ENCODE measurements at regions not wholly inside any gene's neighbourhood (a gene's known extent, or its start where the extent isn't known, plus 50 kb on each side); places are given as distances from the start of the nearest gene placed in this dataset.

DNA sequence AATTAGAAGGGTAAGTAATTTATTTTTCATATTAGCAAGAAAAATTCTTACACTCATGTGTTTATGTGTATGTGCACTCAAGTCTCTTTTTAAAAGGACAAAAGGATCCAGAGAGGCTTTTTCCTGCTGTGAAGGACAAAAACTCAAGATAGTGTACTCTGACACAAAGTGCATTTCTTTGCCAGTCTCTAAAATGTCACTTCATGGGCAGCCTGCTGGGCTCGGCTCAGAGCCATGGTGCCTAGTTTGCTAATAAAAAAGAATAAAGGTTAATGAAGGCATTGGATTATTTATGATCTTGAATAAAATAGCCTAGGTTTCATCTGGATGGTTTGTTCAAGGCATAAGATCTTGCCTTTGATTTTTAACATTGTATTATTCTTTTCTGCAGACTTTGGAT lies 989.0 kb downstream of the TBL1XR1 start:
- Histone ChIP-seq H3K4me3 (ENCODE audit: low read depth in 1 of 3, low read length in 3 of 3) (no peak overlapping the region), H3K27ac (ENCODE audit: low read depth in 1 of 3, low read length in 2 of 3) (no peak overlapping the region), H3K4me1 (ENCODE audit: control insufficient read depth in 3 of 3, insufficient read depth in 2 of 3, low read depth in 1 of 3, low read length in 2 of 3) (no peaks in the 10 kb centered on the region), H3K9me3 (ENCODE audit: control insufficient read depth in 2 of 2, insufficient read depth in 1 of 2, low read depth in 1 of 2, low read length in 1 of 2) (no peaks in the 10 kb centered on the region), H3K36me3 (ENCODE audit: control insufficient read depth in 3 of 3, insufficient read depth in 2 of 3, low read depth in 1 of 3, low read length in 3 of 3) (no peaks in the 10 kb centered on the region), H3K27me3 (ENCODE audit: control insufficient read depth in 3 of 3, insufficient read depth in 3 of 3, low read length in 3 of 3) (no peaks in the 10 kb centered on the region)
- DNase-seq: no peak
- WGBS, 3 donors: 48 to 67% (median 50%) methylated on average over 1 of the region's 1 CpG
- no peak for FAIRE-seq

DNA sequence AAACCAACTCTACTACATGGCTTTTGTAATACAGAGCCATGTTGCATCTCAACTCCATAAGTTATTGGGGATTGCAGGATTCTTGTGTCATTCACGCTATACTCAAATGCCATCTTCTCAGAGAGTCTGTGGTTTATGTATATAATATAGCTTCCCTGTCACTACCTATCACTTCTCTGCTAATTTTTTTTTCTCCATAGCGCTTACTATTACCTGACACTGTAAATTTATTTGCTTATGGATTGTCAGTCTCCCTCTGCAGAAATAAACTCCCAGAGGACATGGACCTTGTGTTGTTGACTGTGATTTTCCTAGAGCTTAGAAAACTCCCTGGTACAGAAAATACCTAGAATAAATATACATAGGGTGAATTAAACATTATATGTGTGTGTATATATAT lies 990.5 kb downstream of the TBL1XR1 start:
- no peak for FAIRE-seq
- 86 to 98% (median 92%) methylated on average over 2 of the region's 2 CpGs for WGBS, 3 donors
- no peaks in the 10 kb centered on the region for H3K9me3 ChIP-seq (ENCODE audit: control insufficient read depth in 2 of 2, insufficient read depth in 1 of 2, low read depth in 1 of 2, low read length in 1 of 2)

DNA sequence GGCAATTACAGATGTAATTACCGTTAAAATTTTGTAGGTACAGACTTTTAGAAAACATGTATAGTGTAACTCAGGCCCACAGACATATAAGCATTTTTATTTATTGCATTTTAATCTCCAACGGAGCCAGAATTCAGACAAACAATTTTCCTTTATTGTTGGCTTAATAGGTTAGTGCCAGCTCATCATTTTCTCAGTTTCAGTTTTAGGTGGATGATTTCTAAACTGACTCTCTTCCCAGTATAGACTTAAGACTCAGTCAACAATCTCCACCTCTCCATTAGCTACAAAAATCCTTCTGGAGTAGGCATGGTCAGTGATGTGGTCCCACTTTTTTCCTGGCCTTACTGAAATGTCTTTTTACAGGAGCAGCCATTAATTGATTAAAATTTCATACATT lies 994.6 kb downstream of the TBL1XR1 start:
- FAIRE-seq (no peak), DNase-seq (no peak)
- Histone ChIP-seq H3K4me3 (ENCODE audit: low read depth in 1 of 3, low read length in 3 of 3) (no peak overlapping the region), H3K27ac (ENCODE audit: low read depth in 1 of 3, low read length in 2 of 3) (no peak overlapping the region), H3K4me1 (ENCODE audit: control insufficient read depth in 3 of 3, insufficient read depth in 2 of 3, low read depth in 1 of 3, low read length in 2 of 3) (no peaks in the 10 kb centered on the region), H3K27me3 (ENCODE audit: control insufficient read depth in 3 of 3, insufficient read depth in 3 of 3, low read length in 3 of 3) (no peaks in the 10 kb centered on the region), H3K9me3 (ENCODE audit: control insufficient read depth in 2 of 2, insufficient read depth in 1 of 2, low read depth in 1 of 2, low read length in 1 of 2) (no peaks in the 10 kb centered on the region), H3K36me3 (ENCODE audit: control insufficient read depth in 3 of 3, insufficient read depth in 2 of 3, low read depth in 1 of 3, low read length in 3 of 3) (no peaks in the 10 kb centered on the region)
- 57 to 76% (median 62%) methylated on average over 2 of the region's 2 CpGs for WGBS, 3 donors

More for the DNA sequence above, 990.5 kb downstream of the TBL1XR1 start:
- no peaks in the 10 kb centered on the region for H3K4me1 ChIP-seq (ENCODE audit: control insufficient read depth in 3 of 3, insufficient read depth in 2 of 3, low read depth in 1 of 3, low read length in 2 of 3)
- no peak overlapping the region for H3K27ac ChIP-seq (ENCODE audit: low read depth in 1 of 3, low read length in 2 of 3)
- DNase-seq: no peak
- no peaks in the 10 kb centered on the region for H3K27me3 ChIP-seq (ENCODE audit: control insufficient read depth in 3 of 3, insufficient read depth in 3 of 3, low read length in 3 of 3)
- no peaks in the 10 kb centered on the region for H3K36me3 ChIP-seq (ENCODE audit: control insufficient read depth in 3 of 3, insufficient read depth in 2 of 3, low read depth in 1 of 3, low read length in 3 of 3)
- H3K4me3 ChIP-seq (ENCODE audit: low read depth in 1 of 3, low read length in 3 of 3): no peak overlapping the region

DNA sequence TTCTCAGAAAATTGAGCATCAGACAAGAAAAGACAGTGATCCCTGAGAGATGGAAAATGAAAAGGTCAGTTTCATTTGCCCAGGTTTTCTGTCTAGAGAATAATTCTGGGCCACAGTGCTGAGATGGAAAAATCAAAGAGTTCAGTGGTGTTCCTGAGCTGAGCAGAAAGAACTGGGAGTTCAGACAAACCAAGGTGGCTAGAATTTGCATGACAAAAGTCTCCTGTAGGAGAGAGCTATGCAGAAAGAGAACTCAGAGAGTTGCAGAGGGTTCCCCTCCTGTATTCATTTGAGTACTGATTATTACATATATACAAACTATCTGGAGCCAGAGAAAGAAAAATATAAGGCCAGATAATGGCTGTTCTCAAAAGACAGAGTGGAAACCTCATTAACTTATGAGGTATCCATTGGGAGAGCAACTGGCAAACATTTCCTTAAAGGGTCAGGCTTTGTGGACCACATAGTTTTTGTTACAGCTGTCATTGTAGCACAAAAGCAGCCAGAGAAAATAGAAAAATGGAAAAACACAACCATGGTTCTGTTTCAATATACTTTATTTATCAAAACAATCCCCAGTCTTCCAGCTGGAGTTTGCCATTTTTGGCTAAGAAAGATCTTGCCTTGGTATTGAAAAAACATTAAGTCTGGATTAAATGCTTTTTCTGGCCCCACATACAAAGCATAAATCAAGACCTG lies 1004.1 kb downstream of the TBL1XR1 start:
- H3K4me3 ChIP-seq (ENCODE audit: low read depth in 1 of 3, low read length in 3 of 3): no peak overlapping the region
- H3K27me3 ChIP-seq (ENCODE audit: control insufficient read depth in 3 of 3, insufficient read depth in 3 of 3, low read length in 3 of 3): no peaks in the 10 kb centered on the region
- no peak overlapping the region for H3K27ac ChIP-seq (ENCODE audit: low read depth in 1 of 3, low read length in 2 of 3)
- no peak for DNase-seq
- H3K9me3 ChIP-seq (ENCODE audit: control insufficient read depth in 2 of 2, insufficient read depth in 1 of 2, low read depth in 1 of 2, low read length in 1 of 2): peaks cover 0 to 9% of the 10 kb centered on the region in 2 donors
- no peak for FAIRE-seq
- no peaks in the 10 kb centered on the region for H3K4me1 ChIP-seq (ENCODE audit: control insufficient read depth in 3 of 3, insufficient read depth in 2 of 3, low read depth in 1 of 3, low read length in 2 of 3)
- H3K36me3 ChIP-seq (ENCODE audit: control insufficient read depth in 3 of 3, insufficient read depth in 2 of 3, low read depth in 1 of 3, low read length in 3 of 3): no peaks in the 10 kb centered on the region

DNA sequence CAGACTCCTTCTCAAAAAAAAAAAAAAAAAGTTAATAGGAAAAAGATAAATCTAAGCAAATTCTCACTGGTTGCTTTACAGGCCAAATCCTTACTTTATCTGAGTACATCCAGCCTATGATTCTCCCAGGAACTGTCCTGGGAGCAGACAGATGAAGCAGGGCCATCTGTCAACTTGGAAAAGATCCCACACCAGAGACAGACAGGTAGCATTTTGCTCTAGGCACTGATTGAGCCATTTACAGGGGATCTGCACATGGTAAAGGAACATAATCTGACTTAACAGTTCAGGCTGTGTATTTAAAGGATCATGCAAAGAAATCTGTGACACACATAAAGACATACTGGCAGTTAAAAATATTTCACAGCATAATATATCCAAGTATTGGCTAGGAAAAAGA lies 1006.5 kb downstream of the TBL1XR1 start:
- H3K27ac ChIP-seq (ENCODE audit: low read depth in 1 of 3, low read length in 2 of 3): no peak overlapping the region
- no peaks in the 10 kb centered on the region for H3K9me3 ChIP-seq (ENCODE audit: control insufficient read depth in 2 of 2, insufficient read depth in 1 of 2, low read depth in 1 of 2, low read length in 1 of 2)
- no peak overlapping the region for H3K4me3 ChIP-seq (ENCODE audit: low read depth in 1 of 3, low read length in 3 of 3)
- H3K36me3 ChIP-seq (ENCODE audit: control insufficient read depth in 3 of 3, insufficient read depth in 2 of 3, low read depth in 1 of 3, low read length in 3 of 3): no peaks in the 10 kb centered on the region
- H3K27me3 ChIP-seq (ENCODE audit: control insufficient read depth in 3 of 3, insufficient read depth in 3 of 3, low read length in 3 of 3): no peaks in the 10 kb centered on the region
- no peaks in the 10 kb centered on the region for H3K4me1 ChIP-seq (ENCODE audit: control insufficient read depth in 3 of 3, insufficient read depth in 2 of 3, low read depth in 1 of 3, low read length in 2 of 3)
- no peak for DNase-seq
- no peak for FAIRE-seq

DNA sequence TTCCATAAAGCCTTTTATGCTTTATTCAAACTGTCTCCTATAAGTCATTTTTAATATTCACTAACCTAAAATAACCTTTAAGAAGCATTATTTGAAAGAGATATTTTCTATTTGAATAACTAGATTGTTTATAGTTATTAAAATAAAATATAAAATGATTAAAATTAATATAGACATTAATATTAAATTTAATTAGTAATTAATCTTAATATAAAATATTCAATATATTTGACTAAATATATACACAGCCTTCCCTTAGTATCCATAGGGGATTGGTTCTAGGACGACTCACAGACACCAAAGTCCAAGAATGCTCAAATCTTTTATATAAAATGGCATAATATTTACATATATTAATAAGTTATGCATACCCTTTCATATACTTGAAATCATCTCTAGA lies 1014.1 kb downstream of the TBL1XR1 start:
- 0 to 54% (median 45%) methylated on average over 1 of the region's 1 CpG for WGBS, 3 donors
- no peaks in the 10 kb centered on the region for H3K9me3 ChIP-seq (ENCODE audit: control insufficient read depth in 2 of 2, insufficient read depth in 1 of 2, low read depth in 1 of 2, low read length in 1 of 2)
- no peaks in the 10 kb centered on the region for H3K36me3 ChIP-seq (ENCODE audit: control insufficient read depth in 3 of 3, insufficient read depth in 2 of 3, low read depth in 1 of 3, low read length in 3 of 3)
- no peaks in the 10 kb centered on the region for H3K27me3 ChIP-seq (ENCODE audit: control insufficient read depth in 3 of 3, insufficient read depth in 3 of 3, low read length in 3 of 3)
- DNase-seq: no peak
- H3K27ac ChIP-seq (ENCODE audit: low read depth in 1 of 3, low read length in 2 of 3): no peak overlapping the region
- peak; percentile 68 for FAIRE-seq
- no peaks in the 10 kb centered on the region for H3K4me1 ChIP-seq (ENCODE audit: control insufficient read depth in 3 of 3, insufficient read depth in 2 of 3, low read depth in 1 of 3, low read length in 2 of 3)
- no peak overlapping the region for H3K4me3 ChIP-seq (ENCODE audit: low read depth in 1 of 3, low read length in 3 of 3)

DNA sequence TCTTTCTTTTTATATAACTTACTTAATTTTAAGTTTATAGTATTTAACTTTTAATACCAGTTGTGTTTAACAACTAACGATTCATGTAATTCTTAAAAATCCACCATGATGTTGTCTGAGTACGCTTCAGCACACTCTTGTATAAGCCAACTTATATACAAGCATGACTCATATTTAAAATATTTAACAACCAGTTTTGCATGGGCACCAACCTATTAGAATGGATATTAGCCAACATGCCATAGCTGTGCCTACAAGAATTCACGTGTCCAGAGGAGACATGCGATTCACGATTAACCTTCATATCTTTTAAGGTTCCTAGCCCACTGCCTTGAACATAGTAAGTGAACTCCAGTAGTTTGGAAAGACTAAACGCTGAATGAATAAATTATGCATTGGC lies 1023.2 kb downstream of the TBL1XR1 start:
- H3K4me3 ChIP-seq (ENCODE audit: low read depth in 1 of 3, low read length in 3 of 3): no peak overlapping the region
- FAIRE-seq: no peak
- H3K27ac ChIP-seq (ENCODE audit: low read depth in 1 of 3, low read length in 2 of 3): no peak overlapping the region
- no peaks in the 10 kb centered on the region for H3K9me3 ChIP-seq (ENCODE audit: control insufficient read depth in 2 of 2, insufficient read depth in 1 of 2, low read depth in 1 of 2, low read length in 1 of 2)
- 95 to 96% (median 95%) methylated on average over 6 of the region's 6 CpGs for WGBS, 3 donors
- no peak for DNase-seq
- no peaks in the 10 kb centered on the region for H3K36me3 ChIP-seq (ENCODE audit: control insufficient read depth in 3 of 3, insufficient read depth in 2 of 3, low read depth in 1 of 3, low read length in 3 of 3)
- H3K4me1 ChIP-seq (ENCODE audit: control insufficient read depth in 3 of 3, insufficient read depth in 2 of 3, low read depth in 1 of 3, low read length in 2 of 3): no peaks in the 10 kb centered on the region
- H3K27me3 ChIP-seq (ENCODE audit: control insufficient read depth in 3 of 3, insufficient read depth in 3 of 3, low read length in 3 of 3): no peaks in the 10 kb centered on the region

DNA sequence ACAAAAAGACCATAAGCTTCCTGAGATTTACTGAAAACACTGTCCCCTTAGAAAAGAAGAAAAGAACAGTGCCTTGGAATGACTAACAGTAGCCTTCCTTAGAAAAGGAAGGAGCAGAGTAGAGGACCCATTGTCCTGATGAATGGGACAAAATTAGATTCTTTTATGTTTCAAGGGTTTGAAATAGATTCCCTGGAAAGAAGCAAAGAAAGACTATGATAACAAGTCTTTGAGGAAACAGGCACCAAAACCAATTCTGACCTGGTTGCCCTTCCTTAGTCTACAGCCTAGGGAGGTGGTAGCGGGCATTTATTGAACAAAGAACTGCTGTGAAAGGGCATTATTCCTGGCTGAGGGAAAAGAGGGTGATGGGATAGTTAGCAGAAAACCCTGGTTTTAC lies 1024.8 kb downstream of the TBL1XR1 start:
- Histone ChIP-seq H3K27me3 (ENCODE audit: control insufficient read depth in 3 of 3, insufficient read depth in 3 of 3, low read length in 3 of 3) (no peaks in the 10 kb centered on the region), H3K36me3 (ENCODE audit: control insufficient read depth in 3 of 3, insufficient read depth in 2 of 3, low read depth in 1 of 3, low read length in 3 of 3) (no peaks in the 10 kb centered on the region), H3K27ac (ENCODE audit: low read depth in 1 of 3, low read length in 2 of 3) (no peak overlapping the region), H3K9me3 (ENCODE audit: control insufficient read depth in 2 of 2, insufficient read depth in 1 of 2, low read depth in 1 of 2, low read length in 1 of 2) (no peaks in the 10 kb centered on the region), H3K4me3 (ENCODE audit: low read depth in 1 of 3, low read length in 3 of 3) (no peak overlapping the region), H3K4me1 (ENCODE audit: control insufficient read depth in 3 of 3, insufficient read depth in 2 of 3, low read depth in 1 of 3, low read length in 2 of 3) (no peaks in the 10 kb centered on the region)
- FAIRE-seq (no peak), DNase-seq (no peak)
- WGBS, 3 donors: 92 to 94% (median 92%) methylated on average over 1 of the region's 1 CpG

DNA sequence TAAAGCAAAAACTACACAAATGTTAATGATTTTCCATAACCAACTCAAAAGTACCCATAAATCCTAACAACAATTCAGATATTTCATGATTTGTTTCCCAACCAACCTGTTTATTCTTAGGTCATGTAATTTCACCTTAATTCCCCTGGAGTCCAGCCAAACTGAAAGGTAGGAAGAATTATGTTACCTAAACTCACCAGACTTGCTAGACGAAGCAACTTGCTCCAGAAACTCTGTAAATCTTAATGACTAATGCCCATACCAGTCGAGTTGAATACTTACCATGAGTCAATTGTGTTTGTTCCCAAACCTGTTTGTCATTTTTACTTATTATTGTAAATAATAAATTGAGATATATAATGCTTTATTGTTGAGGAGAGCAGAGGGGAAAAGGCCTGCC lies 1030.0 kb downstream of the TBL1XR1 start:
- 17 to 44% (median 28%) methylated on average over 2 of the region's 2 CpGs for WGBS, 3 donors
- Histone ChIP-seq H3K27ac (ENCODE audit: low read depth in 1 of 3, low read length in 2 of 3) (no peak overlapping the region), H3K27me3 (ENCODE audit: control insufficient read depth in 3 of 3, insufficient read depth in 3 of 3, low read length in 3 of 3) (no peaks in the 10 kb centered on the region), H3K4me3 (ENCODE audit: low read depth in 1 of 3, low read length in 3 of 3) (no peak overlapping the region), H3K36me3 (ENCODE audit: control insufficient read depth in 3 of 3, insufficient read depth in 2 of 3, low read depth in 1 of 3, low read length in 3 of 3) (no peaks in the 10 kb centered on the region), H3K9me3 (ENCODE audit: control insufficient read depth in 2 of 2, insufficient read depth in 1 of 2, low read depth in 1 of 2, low read length in 1 of 2) (no peaks in the 10 kb centered on the region), H3K4me1 (ENCODE audit: control insufficient read depth in 3 of 3, insufficient read depth in 2 of 3, low read depth in 1 of 3, low read length in 2 of 3) (no peaks in the 10 kb centered on the region)
- FAIRE-seq (no peak), DNase-seq (no peak)
